NT2/D1 (cell line): ENCODE measurements at regions not wholly inside any gene's neighbourhood (a gene's known extent, or its start where the extent isn't known, plus 50 kb on each side); places are given as distances from the start of the nearest gene placed in this dataset.

Source experiments
- SUZ12 ChIP-seq: IDR thresholded peaks from 2 replicates; pipeline ENCODE4 v1.6.1; 2011; ENCODE audit not compliant: insufficient read length, insufficient read depth; ENCODE audit errors: extremely low read depth
- YY1 ChIP-seq: IDR thresholded peaks from 2 replicates; pipeline ENCODE4 v1.6.1; 2011; ENCODE audit not compliant: insufficient read length, insufficient read depth

GRCh38 chr12:69099201-69099837 is 140.1 kb upstream of the CPSF6 start:
- no peak for TF ChIP-seq YY1
- no peak for TF ChIP-seq SUZ12
